ENCODE measurements at regions not wholly inside any gene's neighbourhood (a gene's known extent, or its start where the extent isn't known, plus 50 kb on each side); places are given as distances from the start of the nearest gene placed in this dataset.

DNA sequence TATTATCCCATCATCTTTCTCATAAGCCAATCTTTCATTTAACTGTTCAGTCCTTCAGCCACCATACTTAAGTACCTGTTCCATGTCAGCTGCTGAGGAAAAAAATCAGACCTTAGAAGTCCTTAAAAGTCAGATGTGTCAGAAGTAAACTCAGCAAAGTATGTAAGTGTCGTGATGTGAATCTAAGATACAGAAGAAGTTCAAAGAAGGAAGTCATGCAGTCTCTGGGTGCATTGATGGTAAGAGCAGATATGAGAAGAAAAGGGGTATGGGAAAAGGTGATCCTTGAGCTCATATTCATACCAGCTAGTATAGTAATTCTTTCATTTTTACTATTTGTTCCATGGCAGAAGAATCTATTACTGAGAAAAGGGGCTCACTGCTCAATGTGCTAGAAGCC lies 259.4 kb upstream of the CD180 start:
- no peak for TF ChIP-seq POLR2A (IDR thresholded peaks at IDR 0.05)
- TF ChIP-seq, protein P1, sequence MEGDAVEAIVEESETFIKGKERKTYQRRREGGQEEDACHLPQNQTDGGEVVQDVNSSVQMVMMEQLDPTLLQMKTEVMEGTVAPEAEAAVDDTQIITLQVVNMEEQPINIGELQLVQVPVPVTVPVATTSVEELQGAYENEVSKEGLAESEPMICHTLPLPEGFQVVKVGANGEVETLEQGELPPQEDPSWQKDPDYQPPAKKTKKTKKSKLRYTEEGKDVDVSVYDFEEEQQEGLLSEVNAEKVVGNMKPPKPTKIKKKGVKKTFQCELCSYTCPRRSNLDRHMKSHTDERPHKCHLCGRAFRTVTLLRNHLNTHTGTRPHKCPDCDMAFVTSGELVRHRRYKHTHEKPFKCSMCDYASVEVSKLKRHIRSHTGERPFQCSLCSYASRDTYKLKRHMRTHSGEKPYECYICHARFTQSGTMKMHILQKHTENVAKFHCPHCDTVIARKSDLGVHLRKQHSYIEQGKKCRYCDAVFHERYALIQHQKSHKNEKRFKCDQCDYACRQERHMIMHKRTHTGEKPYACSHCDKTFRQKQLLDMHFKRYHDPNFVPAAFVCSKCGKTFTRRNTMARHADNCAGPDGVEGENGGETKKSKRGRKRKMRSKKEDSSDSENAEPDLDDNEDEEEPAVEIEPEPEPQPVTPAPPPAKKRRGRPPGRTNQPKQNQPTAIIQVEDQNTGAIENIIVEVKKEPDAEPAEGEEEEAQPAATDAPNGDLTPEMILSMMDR (IDR thresholded peaks at IDR 0.05), result no peak

Data from uterus (tissue), 2 donors.